ENCODE measurements at regions not wholly inside any gene's neighbourhood (a gene's known extent, or its start where the extent isn't known, plus 50 kb on each side); places are given as distances from the start of the nearest gene placed in this dataset.
A peak's percentile ranks its signal among the peaks of the same experiment; 100 is the strongest.

- H3K27ac ChIP-seq (ENCODE audit: low read depth, low read length) = no peak overlapping the region
- no peaks in the 10 kb centered on the region for H3K79me2 ChIP-seq (ENCODE audit: insufficient read depth, low read length)
- H3K4me2 ChIP-seq (ENCODE audit: low read length) = no peak overlapping the region
- TF ChIP-seq POLR2AphosphoS5 (IDR thresholded peaks at IDR 0.05; ENCODE audit: low read depth, low read length) = no peak
- no peak for TF ChIP-seq TCF7L2 (IDR thresholded peaks at IDR 0.05; ENCODE audit: borderline replicate concordance, extremely low read depth, insufficient read depth, insufficient read length)
- TF ChIP-seq CBX3 (IDR thresholded peaks at IDR 0.05; ENCODE audit: low read depth) = no peak
- no peak for TF ChIP-seq EZH2phosphoT487 (IDR thresholded peaks at IDR 0.05; ENCODE audit: borderline replicate concordance)
- no peak for TF ChIP-seq YY1 (IDR thresholded peaks at IDR 0.05; ENCODE audit: extremely low read depth, insufficient replicate concordance, low read depth, low read length)
- no peak for TF ChIP-seq SP1 (IDR thresholded peaks at IDR 0.05; ENCODE audit: low read depth)
- TF ChIP-seq ZFX (IDR thresholded peaks at IDR 0.05) = no peak
- TF ChIP-seq, protein P1, sequence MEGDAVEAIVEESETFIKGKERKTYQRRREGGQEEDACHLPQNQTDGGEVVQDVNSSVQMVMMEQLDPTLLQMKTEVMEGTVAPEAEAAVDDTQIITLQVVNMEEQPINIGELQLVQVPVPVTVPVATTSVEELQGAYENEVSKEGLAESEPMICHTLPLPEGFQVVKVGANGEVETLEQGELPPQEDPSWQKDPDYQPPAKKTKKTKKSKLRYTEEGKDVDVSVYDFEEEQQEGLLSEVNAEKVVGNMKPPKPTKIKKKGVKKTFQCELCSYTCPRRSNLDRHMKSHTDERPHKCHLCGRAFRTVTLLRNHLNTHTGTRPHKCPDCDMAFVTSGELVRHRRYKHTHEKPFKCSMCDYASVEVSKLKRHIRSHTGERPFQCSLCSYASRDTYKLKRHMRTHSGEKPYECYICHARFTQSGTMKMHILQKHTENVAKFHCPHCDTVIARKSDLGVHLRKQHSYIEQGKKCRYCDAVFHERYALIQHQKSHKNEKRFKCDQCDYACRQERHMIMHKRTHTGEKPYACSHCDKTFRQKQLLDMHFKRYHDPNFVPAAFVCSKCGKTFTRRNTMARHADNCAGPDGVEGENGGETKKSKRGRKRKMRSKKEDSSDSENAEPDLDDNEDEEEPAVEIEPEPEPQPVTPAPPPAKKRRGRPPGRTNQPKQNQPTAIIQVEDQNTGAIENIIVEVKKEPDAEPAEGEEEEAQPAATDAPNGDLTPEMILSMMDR (IDR thresholded peaks at IDR 0.05 in 2 of 3, conservative IDR thresholded peaks at IDR 0.05 in 1 of 3; ENCODE audit: borderline replicate concordance in 1 of 3, insufficient read depth in 1 of 3, low read depth in 2 of 3, low read length in 2 of 3) = no peak
- TF ChIP-seq ZNF274 (IDR thresholded peaks at IDR 0.05; ENCODE audit: low read depth, low read length) = no peak
- TF ChIP-seq CEBPB (IDR thresholded peaks at IDR 0.05; ENCODE audit: low read depth) = no peak
- TF ChIP-seq, protein P2, sequence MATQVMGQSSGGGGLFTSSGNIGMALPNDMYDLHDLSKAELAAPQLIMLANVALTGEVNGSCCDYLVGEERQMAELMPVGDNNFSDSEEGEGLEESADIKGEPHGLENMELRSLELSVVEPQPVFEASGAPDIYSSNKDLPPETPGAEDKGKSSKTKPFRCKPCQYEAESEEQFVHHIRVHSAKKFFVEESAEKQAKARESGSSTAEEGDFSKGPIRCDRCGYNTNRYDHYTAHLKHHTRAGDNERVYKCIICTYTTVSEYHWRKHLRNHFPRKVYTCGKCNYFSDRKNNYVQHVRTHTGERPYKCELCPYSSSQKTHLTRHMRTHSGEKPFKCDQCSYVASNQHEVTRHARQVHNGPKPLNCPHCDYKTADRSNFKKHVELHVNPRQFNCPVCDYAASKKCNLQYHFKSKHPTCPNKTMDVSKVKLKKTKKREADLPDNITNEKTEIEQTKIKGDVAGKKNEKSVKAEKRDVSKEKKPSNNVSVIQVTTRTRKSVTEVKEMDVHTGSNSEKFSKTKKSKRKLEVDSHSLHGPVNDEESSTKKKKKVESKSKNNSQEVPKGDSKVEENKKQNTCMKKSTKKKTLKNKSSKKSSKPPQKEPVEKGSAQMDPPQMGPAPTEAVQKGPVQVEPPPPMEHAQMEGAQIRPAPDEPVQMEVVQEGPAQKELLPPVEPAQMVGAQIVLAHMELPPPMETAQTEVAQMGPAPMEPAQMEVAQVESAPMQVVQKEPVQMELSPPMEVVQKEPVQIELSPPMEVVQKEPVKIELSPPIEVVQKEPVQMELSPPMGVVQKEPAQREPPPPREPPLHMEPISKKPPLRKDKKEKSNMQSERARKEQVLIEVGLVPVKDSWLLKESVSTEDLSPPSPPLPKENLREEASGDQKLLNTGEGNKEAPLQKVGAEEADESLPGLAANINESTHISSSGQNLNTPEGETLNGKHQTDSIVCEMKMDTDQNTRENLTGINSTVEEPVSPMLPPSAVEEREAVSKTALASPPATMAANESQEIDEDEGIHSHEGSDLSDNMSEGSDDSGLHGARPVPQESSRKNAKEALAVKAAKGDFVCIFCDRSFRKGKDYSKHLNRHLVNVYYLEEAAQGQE (IDR thresholded peaks at IDR 0.05; ENCODE audit: low read depth) = no peak
- no peak for TF ChIP-seq RAD21 (IDR thresholded peaks at IDR 0.05; ENCODE audit: low read depth)
- TF ChIP-seq POLR2A (IDR thresholded peaks at IDR 0.05; ENCODE audit: borderline replicate concordance, extremely low read depth, insufficient read depth, insufficient read length) = no peak
- TF ChIP-seq JUND (IDR thresholded peaks at IDR 0.05) = no peak
- TF ChIP-seq ATF3 (IDR thresholded peaks at IDR 0.05) = no peak
- TF ChIP-seq, protein P3, sequence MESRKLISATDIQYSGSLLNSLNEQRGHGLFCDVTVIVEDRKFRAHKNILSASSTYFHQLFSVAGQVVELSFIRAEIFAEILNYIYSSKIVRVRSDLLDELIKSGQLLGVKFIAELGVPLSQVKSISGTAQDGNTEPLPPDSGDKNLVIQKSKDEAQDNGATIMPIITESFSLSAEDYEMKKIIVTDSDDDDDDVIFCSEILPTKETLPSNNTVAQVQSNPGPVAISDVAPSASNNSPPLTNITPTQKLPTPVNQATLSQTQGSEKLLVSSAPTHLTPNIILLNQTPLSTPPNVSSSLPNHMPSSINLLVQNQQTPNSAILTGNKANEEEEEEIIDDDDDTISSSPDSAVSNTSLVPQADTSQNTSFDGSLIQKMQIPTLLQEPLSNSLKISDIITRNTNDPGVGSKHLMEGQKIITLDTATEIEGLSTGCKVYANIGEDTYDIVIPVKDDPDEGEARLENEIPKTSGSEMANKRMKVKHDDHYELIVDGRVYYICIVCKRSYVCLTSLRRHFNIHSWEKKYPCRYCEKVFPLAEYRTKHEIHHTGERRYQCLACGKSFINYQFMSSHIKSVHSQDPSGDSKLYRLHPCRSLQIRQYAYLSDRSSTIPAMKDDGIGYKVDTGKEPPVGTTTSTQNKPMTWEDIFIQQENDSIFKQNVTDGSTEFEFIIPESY (IDR thresholded peaks at IDR 0.05; ENCODE audit: extremely low read depth, insufficient replicate concordance, low read length) = no peak
- no peak for TF ChIP-seq EGR1 (IDR thresholded peaks at IDR 0.05; ENCODE audit: low read depth)
- TF ChIP-seq FOSL1 (IDR thresholded peaks at IDR 0.05; ENCODE audit: low read depth) = no peak
- TF ChIP-seq SIN3A (IDR thresholded peaks at IDR 0.05; ENCODE audit: low read depth) = no peak
- TF ChIP-seq, protein P4, sequence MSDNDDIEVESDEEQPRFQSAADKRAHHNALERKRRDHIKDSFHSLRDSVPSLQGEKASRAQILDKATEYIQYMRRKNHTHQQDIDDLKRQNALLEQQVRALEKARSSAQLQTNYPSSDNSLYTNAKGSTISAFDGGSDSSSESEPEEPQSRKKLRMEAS (IDR thresholded peaks at IDR 0.05) = no peak
- no peaks in the 10 kb centered on the region for H3K9me3 ChIP-seq (ENCODE audit: control insufficient read depth in 1 of 2, insufficient read depth in 1 of 2, low read depth in 1 of 2, low read length in 2 of 2)
- H3K4me1 ChIP-seq (ENCODE audit: control insufficient read depth in 1 of 2, insufficient read depth in 2 of 2, low read length in 2 of 2) = peaks cover 3 to 40% of the 10 kb centered on the region in 2 experiments; a peak in 2 of 4 replicates
- intact Hi-C loops (cut with micrococcal nuclease) = no loop called here
- RAD21 ChIA-PET (ENCODE audit: low non-redundant PET in 1 of 2, low total read pairs in 2 of 2, uncharacterized antibody in 2 of 2, unreplicated experiment in 2 of 2) = no interaction called here
- no TSS peak for BruUV-seq (replicated peaks)
- no peaks in the 10 kb centered on the region for H3K36me3 ChIP-seq (ENCODE audit: control insufficient read depth in 1 of 2, insufficient read depth in 2 of 2, low read length in 2 of 2)
- CTCF ChIA-PET = no interaction called here
- H4K20me1 ChIP-seq (ENCODE audit: insufficient read depth) = no peaks in the 10 kb centered on the region
- POLR2A ChIA-PET = no interaction called here
- no peaks in the 10 kb centered on the region for H3K9me2 ChIP-seq (ENCODE audit: insufficient read depth)
- ATAC-seq = no peak
- no peak overlapping the region for H3K9ac ChIP-seq (ENCODE audit: low read length)
- H2AFZ ChIP-seq (ENCODE audit: low read depth, low read length, poor library complexity, severe bottlenecking) = peak overlapping the region; percentile 38
- H3K4me3 ChIP-seq (replicated peaks in 1 of 2; ENCODE audit: low read depth in 1 of 2, low read length in 2 of 2) = no peak overlapping the region
- no peak for DNase-seq (ENCODE audit: low read depth, low spot score)
- no peaks in the 10 kb centered on the region for H3K27me3 ChIP-seq (ENCODE audit: insufficient read depth, low read length)
These were observed 181.4 kb upstream of the GADL1 start for GRCh38 chr3:31075876-31076275.

Data from HCT116 (cell line).